GM19239 (cell line): ENCODE measurements at regions not wholly inside any gene's neighbourhood (a gene's known extent, or its start where the extent isn't known, plus 50 kb on each side); places are given as distances from the start of the nearest gene placed in this dataset.
"Not testable (repeated sequence)": the region's sequence is repeated elsewhere in the genome, so short reads cannot be mapped to it uniquely, and the experiment has no call there.

Experiments
- DNase-seq: peaks from one replicate; pipeline ENCODE4 v3.0.0; 2011; ENCODE audit warnings: low spot score; ENCODE audit not compliant: insufficient read length
- FAIRE-seq: peaks from 2 replicates; lab custom pipeline; 2011; peaks lifted over from hg19 to GRCh38; lab: Jason Lieb, UNC

GRCh38 chr6:121544691-121545090 is 109.2 kb downstream of the GJA1 start:
- DNase-seq: no peak
- FAIRE-seq: no peak

- no peak for DNase-seq
Observed at GRCh38 chr6:121548131-121548530, 112.7 kb downstream of the GJA1 start.

GRCh38 chr6:121549736-121550135 is 114.3 kb downstream of the GJA1 start:
- FAIRE-seq: no peak
- no peak for DNase-seq

More at GRCh38 chr6:121548131-121548530, 112.7 kb downstream of the GJA1 start:
- no peak for FAIRE-seq

GRCh38 chr6:121550491-121551010 is 115.1 kb downstream of the GJA1 start:
- no peak for FAIRE-seq

GRCh38 chr6:121555201-121555600 is 119.8 kb downstream of the GJA1 start:
- no peak for FAIRE-seq
- DNase-seq: no peak

More at GRCh38 chr6:121550491-121551010, 115.1 kb downstream of the GJA1 start:
- no peak for DNase-seq

- DNase-seq, FAIRE-seq: not testable (repeated sequence)
Observed at GRCh38 chr6:121556149-121556548, 120.7 kb downstream of the GJA1 start.

GRCh38 chr6:121557146-121557940 is 121.9 kb downstream of the GJA1 start:
- FAIRE-seq (no peak), DNase-seq (no peak)

GRCh38 chr6:121559611-121560269 is 124.3 kb downstream of the GJA1 start:
- no peak for DNase-seq
- no peak for FAIRE-seq

GRCh38 chr6:121560476-121560875 is 125.0 kb downstream of the GJA1 start:
- FAIRE-seq (no peak), DNase-seq (no peak)

- DNase-seq (no peak), FAIRE-seq (no peak)
Observed at GRCh38 chr6:121563286-121563685, 127.8 kb downstream of the GJA1 start.

GRCh38 chr6:121564529-121564928 is 129.1 kb downstream of the GJA1 start:
- FAIRE-seq, DNase-seq: not testable (repeated sequence)

- no peak for FAIRE-seq
- DNase-seq: no peak
Observed at GRCh38 chr6:121571455-121571854, 136.0 kb downstream of the GJA1 start.

- DNase-seq (no peak), FAIRE-seq (no peak)
Observed at GRCh38 chr6:121573481-121573880, 138.0 kb downstream of the GJA1 start.

GRCh38 chr6:121578216-121578615 is 142.8 kb downstream of the GJA1 start:
- FAIRE-seq: no peak

GRCh38 chr6:121579478-121579877 is 144.0 kb downstream of the GJA1 start:
- FAIRE-seq (no peak), DNase-seq (no peak)

More at GRCh38 chr6:121578216-121578615, 142.8 kb downstream of the GJA1 start:
- no peak for DNase-seq

GRCh38 chr6:121581327-121581726 is 145.9 kb downstream of the GJA1 start:
- DNase-seq: no peak
- FAIRE-seq: no peak

GRCh38 chr6:121582262-121582661 is 146.8 kb downstream of the GJA1 start:
- FAIRE-seq (no peak), DNase-seq (no peak)

GRCh38 chr6:121584586-121585369 is 149.3 kb downstream of the GJA1 start:
- DNase-seq (no peak), FAIRE-seq (no peak)

GRCh38 chr6:121590438-121590837 is 155.0 kb downstream of the GJA1 start:
- DNase-seq (no peak), FAIRE-seq (no peak)

GRCh38 chr6:121590916-121591315 is 155.5 kb downstream of the GJA1 start:
- DNase-seq (no peak), FAIRE-seq (no peak)
